ENCODE measurements at regions not wholly inside any gene's neighbourhood (a gene's known extent, or its start where the extent isn't known, plus 50 kb on each side); places are given as distances from the start of the nearest gene placed in this dataset.

- DNase-seq: no peak
Measured at GRCh38 chr13:34765446-34766180, 176.5 kb upstream of the NBEA start.

DNA sequence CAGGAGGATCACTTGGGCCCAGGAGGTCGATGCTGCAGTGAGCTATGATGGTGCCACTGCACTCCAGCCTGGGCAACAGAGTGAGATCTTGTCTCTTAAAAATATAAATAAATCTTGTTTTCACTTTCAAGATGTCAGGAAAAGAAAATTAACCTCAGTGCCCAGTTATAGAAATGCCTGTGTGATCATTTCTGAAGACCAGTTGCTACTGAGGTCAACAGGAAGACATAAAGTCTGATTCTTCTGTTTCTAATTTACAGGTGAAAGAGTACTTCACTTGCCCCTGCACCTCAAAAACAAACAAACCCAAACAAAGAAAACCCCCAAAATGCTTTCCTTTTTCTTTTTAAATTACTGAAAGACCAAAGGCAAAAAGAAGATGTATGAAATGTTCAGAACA is 174.3 kb upstream of the NBEA start:
- DNase-seq: no peak

DNA sequence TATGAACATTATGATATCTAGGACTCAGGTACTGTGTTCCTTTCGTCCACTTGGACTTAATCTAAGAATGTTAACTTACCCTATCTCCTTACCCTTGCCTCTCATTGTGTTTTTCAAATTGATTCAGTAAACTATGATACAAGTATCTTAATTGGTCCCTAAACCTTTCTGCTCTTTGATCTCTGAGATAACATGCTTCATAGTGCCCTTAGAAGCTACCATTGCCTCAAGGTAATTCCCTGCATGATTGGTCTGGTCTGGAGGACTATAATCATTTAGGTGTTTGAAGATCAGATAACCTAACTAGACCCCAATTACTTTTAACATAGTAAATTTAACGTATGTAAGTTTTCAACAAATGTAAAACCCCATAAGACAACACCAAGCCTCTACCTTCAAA is 169.9 kb upstream of the NBEA start:
- no peak for DNase-seq

DNA sequence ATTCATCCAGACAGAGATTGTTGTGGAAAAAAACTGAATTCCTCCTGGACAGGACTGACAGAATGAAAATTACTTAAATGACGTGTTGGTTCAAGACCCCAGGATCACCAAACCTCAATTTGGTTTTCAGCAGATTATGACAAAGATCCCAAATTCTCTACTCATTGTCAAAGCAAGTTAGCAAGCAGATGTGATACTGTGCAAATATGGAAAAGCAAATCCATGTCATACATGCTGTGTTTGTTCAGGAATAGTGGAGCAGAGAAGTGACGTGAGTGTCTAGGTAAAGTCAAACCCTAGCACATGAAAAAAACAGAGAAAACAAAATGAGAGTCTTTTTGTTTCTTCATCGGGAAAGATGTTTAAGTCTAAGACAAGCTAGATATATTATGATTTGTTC is 169.2 kb upstream of the NBEA start:
- no peak for DNase-seq

DNA sequence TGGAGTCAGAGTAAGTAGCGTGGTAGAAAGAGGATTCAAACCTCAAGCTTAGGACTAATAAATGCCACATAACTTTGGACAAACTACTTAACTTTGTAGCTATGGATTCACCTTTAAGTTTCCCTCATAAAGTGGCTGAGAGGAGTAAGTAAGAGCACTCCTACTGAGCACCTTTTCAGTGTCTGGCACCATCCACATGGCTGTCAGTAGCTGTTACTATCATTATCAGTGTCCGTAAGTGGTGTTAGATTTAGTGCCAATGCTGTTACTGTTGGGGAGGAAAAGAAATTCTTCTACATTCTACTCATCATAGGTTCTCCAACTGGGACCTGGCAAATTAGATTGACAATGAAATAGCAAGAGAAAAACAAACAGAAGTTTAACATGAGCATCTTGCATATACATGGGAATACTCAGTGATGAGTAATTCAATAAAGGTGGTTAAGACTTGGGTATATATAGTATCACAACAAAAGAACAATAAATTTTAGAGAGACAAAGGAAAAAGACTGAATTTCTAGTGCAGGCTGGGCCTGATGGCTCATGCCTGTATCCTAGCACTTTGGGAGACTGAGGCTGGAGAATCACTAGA is 165.6 kb upstream of the NBEA start:
- DNase-seq: no peak

DNA sequence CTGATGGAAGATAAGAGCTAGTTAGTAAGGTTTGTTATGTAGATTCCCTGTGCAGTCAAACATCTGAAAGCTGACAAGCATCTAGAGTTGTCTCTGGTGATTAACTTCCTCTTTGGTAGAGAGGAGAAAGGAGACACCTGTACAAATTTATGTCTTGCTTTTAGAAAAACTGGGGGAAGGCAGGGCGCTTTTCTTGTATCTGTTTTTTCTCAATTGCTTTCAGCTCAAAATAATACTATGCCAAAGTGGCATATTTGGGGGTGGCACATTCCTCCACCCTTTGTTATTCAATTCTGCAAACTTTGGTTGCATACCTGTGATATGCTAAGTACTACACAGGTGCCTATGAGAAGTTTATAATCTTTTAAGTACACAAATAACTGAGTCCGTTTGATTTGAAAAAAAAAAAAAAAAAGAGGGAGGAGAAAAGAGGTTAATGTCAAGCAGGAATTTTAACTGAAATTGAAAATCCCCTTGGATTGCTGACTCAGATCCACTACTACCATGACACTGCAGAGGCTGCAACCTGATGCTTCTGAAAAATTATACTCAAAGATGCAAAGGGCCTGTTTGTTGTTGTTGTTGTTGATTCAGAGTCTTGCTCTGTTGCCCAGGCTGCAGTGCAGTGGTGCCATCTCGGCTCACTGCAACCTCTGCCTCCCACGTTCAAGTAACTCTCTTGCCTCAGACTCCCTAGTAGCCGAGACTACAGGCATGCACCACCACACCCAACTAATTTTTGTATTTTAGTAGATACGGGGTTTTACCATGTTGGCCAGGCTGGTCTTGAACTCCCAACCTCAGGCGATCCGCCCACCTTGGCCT is 164.8 kb upstream of the NBEA start:
- no peak for DNase-seq

DNA sequence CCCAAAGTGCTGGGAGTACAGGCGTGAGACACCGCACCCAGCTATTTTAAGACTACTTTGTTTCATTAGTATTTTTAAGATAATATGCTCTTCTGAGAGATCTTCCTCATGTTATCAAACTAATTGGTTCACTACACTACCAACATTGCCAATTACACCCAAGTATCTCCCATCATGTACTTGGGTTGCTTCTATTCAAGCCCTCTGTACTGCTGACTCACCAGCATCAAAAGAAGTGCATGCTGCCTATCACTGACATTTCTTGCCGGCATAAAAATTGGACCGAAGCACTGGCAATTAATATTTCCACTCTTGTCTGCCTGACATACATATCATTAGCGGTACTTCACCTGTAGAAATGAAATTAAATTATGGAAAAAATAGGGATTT is 164.2 kb upstream of the NBEA start:
- DNase-seq: no peak

- DNase-seq: no peak
Measured at GRCh38 chr13:34779171-34779570, 162.9 kb upstream of the NBEA start.

DNA sequence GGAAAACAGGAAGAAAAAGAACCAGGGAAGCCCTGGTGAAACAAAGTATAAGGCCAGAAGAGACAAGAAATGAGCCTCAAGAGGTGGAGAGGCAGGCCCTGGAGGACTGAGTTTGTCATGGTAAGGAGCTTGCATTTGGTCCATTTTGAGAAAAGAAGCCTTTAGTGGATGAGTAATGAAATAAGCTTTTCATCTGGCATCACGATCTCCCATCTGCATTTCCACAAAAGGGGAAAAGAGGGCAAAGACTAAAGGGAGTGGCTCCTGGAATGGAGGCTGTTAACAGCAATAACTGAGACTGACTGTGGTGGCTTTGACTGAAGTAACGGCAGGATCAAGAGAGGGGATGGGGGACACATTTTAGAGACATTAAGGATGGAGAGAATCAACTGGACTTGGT is 148.8 kb upstream of the NBEA start:
- no peak for DNase-seq

DNA sequence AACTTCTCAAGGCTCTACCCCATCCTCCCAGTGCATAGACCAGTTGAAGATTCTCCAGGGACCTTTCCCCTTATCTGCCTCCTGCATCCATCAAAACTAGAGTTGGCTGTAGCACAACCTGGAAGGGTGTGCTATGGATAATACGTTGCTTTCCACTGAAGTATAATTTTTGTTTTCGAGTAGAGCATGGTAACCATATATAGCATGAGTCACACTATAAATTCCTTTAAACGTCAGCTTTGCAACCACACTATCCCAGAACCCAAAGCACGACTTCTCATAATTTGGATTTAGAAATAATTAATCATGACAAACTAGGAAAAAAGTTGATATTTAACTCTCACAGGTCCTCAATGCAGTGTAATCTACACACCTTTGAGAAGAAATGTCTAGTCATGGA is 138.3 kb upstream of the NBEA start:
- DNase-seq: no peak

DNA sequence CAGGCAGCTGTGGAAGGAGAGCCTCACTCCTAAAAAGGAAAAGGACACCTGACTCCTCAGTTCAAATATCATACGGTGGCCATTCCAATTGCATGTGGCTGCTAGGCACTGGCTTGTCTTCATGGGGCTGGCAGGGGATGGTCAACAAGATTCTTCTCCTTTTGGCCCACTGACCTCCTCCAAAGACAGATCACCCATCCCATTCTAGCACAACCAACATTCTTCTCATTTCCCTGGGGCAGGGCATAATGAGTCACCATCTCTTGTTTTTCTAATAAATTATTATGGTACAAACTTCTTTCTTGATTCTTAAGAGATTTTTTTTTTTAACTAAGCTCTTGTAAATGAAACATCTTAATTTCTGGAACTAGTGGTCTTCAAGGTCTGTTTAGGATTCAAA is 136.7 kb upstream of the NBEA start:
- DNase-seq: no peak

DNA sequence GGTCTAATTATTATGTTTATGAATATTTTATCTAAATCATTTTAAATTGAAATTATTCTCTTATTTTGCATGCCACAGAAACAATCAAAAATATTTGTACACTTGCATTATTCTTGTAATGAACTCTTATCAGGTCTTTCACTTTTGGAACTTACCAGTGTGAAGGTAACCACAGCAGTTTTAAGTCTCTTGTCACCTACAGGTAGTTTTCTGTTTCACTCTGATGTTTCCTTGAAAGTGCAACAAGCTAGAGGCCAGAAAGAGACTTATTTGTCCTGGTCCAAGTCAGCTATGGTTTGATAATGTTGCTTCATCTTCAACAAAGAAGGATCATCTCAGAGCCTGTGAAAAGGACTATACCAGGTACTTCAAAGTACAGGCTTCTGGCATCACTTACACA is 133.4 kb upstream of the NBEA start:
- no peak for DNase-seq

- no peak for DNase-seq
Measured at GRCh38 chr13:34810996-34811395, 131.1 kb upstream of the NBEA start.

DNA sequence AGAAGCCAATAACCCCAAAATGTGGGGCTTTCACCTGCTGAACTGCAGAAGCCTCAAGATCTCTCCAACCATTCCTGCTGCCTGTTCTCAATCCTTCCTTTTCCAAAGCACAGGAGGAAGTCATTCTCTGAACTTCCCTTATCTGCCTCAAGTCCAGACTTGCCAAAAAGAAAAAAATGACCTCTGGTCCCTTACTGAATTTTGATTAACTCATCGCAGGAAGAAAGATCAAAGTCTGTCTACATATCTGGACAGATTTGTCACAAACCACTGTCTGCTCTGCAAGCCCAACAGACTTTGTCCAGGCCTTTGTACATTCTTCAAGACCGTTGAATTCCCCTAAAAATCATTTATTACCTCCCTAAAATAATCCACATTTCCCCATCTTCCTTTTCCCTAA is 126.5 kb upstream of the NBEA start:
- no peak for DNase-seq

- no peak for DNase-seq
Measured at GRCh38 chr13:34816245-34816884, 125.7 kb upstream of the NBEA start.

DNA sequence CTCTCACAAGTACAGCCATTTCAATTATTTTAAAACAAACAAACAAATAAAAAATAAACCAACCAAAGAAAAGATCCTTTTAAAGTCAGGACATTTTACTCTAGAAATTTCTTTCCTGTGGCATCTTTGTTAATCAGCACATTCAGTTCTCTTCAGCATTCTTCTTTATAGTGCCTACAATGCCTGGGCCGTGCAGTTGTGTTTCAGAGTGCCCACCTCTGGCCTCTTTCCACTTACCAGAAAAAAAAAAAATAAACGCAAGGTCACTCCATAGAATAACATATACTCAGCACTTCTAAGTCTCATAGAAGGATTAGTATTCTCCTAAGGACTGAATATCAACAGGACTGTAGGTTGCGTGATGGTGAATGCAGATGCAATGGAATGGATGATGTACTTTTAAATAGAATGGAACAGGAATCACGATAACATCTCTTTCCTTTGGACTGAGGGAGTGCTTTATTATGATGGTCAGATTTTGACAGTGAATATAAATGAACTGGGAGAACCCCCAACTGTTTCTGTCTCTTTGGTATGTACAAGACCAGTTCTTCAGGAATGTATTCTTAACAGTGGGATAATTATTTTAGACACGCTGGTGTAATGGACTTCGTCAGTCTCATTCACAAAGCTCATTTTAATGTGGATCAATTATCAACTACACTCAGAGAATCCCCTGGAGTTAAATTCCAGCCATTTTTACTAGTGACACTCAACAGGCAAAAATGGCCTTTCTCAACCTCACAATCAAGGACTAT is 125.0 kb upstream of the NBEA start:
- no peak for DNase-seq

GRCh38 chr13:34822650-34823049 is 119.4 kb upstream of the NBEA start:
- DNase-seq: no peak

DNA sequence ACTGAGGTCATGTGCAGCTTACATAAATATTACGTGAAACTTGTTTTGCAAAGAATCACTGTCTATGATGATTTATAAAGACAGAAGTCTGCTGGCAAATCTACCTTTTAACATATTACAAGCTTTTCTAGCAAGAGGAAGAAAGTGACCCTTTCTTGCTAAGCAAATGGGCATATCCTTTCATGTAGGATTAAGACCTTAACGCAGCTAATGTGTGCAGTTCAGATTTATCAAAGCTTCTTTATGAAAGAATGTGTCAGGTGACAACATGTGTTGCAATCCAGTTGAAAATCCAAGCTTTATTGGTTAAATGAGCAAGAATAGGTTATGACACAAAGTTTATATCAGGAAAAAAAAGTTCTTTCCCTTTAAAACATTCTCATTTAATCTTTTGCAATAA is 115.6 kb upstream of the NBEA start:
- no peak for DNase-seq

DNA sequence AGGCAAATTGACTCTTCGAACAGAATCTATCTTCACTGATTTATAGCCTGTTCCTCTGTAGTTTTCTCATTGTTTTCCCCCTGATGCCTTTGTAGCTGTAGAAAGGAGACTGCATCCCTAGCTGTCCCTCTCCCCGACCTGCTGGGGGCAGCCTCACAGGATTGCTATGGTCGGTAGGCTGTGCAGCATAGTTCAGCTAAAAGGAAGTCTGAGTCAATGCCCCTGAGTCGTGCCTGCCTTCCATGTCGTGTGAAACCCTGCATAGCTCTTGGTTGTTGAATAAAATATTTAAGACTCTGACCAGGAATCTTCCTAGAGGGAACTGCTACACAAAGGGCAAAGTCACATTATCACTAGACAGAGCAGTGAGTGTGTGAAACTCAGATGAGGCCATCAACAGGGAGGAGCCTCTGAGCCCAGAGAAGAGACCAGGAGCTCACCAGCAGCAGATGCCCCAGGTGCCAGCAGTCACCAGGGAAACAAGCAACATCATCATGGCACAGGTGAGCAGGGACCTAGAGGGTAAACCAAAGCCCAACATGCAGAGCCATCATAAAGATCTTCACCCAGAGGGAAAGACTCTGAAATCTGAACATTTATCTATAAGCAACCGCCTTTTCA is 108.4 kb upstream of the NBEA start:
- peak in 1 of 2 experiments; percentile 0 for DNase-seq

- DNase-seq: no peak
Measured at GRCh38 chr13:34842466-34842865, 99.6 kb upstream of the NBEA start.

DNA sequence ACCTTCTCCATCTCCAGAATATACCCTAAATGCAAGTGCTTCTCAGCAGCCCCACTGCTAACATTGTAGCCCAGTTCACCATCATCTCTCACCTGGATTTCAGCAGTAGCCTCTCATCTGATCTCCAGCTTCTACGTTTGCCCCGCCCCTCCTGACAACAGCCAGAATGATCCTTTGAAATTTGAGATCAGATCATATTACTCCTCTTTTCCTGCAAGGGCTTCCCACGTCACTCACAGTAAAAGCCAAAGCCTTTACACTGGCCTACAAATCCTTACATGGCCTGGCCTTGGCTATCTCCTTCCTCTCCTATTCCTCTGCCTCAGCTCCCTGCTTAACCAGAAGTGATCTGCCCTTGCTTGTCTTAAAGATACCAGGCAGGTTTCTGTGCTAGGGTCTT is 94.3 kb upstream of the NBEA start:
- DNase-seq: no peak

GRCh38 chr13:34849406-34849805 is 92.7 kb upstream of the NBEA start:
- no peak for DNase-seq
